SW 1271 (cell line): ENCODE measurements at regions not wholly inside any gene's neighbourhood (a gene's known extent, or its start where the extent isn't known, plus 50 kb on each side); places are given as distances from the start of the nearest gene placed in this dataset.
A peak's percentile ranks its signal among the peaks of the same experiment; 100 is the strongest.
"Not testable (repeated sequence)": the region's sequence is repeated elsewhere in the genome, so short reads cannot be mapped to it uniquely, and the experiment has no call there.

Experiments
- DNase-seq, 2 experiments: peaks; one replicate each; lab custom pipeline; 2025; lab: John Stamatoyannopoulos, UW

DNA sequence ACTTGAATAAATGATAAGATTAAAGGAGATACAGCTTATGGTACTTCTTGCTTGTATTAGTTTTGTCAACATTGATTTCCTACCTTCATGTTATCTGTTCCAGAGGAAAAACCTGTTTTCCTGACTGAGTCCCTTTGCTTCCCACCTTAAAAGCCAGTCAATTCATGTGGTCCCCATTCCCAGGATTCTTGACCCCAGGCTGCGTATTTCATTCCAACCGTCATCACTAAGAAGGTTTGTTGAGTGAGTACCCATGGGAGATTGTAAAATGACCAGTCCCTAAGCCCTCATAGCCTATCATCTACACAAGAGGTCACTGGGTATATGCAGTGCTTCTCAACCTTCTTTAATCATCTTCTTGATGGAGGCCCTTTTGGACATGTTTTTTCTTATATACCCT, 52.2 kb downstream of the BEX3 start:
- no peak for DNase-seq

DNA sequence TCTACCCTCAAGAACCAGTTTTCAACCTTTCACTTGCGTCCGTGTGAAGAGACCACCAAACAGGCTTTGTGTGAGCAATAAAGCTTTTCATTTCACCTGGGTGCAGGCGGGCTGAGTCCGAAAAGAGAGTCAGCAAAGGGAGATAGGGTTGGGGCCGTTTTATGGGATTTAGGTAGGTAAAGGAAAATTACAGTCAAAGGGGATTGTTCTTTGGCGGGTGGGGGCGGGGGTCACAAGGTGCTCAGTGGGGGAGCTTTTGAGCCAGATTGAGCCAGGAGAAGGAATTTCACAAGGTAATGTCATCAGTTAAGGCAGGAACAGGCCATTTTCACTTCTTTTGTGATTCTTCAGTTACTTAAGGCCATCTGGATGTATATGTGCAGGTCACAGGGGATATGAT, 52.7 kb downstream of the BEX3 start:
- not testable (repeated sequence) for DNase-seq

DNA sequence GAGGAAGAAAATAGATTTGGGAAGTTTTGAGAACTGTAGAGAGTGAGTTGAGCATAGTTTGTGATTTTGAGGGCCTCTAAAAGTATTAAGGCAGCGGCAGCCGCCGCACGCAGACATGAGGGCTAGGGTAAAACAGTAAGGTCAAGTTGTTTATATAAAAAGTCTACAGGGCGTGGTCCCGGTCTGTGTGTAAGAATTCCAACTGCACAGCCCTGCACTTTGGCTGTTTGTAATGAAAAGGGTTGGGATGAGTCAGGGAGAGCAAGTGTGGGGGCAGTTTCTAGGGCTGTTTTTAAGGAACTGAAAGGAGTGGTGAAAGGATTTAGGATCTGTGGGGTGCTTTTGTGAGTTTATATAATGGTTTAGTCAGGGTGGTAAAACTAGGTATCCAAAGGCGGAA, 55.0 kb downstream of the BEX3 start:
- DNase-seq = no peak

DNA sequence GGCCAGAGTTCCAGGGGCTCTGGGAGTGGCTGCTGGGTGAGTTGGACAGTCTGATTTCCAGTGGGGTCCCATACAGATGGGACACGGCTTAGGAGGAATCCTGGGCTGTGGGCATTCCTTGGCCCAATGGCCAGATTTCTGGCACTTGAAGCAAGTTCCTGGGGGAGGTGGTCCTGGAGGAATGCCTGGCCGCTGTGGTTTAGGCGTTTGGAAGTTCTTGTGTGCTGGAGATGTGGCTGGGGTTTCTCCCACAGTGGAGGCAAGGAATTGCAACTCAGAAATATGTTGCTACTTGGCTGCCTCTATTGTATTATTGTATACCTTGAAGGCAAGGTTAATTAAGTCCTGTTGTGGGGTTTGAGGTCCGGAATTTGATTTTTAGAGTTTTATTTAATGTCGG, 56.5 kb downstream of the BEX3 start:
- not testable (repeated sequence) for DNase-seq

DNA sequence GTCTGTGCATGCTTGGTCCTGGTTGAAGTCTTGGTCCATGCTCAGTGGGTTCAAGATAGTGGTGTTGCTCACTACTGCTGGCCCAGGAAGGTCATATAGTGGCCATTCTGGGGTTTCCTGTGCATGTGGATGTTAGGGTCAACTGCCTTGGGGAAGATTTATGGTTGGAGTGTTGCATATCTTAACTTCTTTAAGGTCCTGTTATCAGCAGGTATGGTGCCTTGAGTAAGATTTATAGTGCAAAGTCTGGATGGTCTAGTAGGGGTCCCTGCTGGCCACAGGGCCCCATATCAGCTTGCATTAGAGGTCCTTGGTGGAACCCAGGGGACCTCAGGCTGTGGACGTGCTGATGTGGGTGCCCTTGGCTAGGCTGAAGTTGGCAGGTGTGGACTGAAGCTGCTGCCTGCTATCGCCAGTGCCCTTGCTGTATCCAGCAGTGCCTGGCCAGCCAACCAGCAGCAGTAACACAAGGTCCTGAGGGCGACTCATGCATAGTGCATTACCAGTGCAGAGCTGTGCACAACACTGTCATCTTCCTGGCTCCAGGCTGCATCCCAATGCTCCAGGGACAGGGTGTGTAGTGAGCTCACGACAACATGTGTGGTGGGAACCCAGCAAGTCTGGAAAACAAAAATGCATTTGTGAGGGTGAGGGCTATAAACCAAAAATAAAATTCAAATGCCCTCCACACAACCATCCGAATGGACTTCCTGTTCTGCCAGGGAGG, 61.0 kb downstream of the BEX3 start:
- no peak for DNase-seq

DNA sequence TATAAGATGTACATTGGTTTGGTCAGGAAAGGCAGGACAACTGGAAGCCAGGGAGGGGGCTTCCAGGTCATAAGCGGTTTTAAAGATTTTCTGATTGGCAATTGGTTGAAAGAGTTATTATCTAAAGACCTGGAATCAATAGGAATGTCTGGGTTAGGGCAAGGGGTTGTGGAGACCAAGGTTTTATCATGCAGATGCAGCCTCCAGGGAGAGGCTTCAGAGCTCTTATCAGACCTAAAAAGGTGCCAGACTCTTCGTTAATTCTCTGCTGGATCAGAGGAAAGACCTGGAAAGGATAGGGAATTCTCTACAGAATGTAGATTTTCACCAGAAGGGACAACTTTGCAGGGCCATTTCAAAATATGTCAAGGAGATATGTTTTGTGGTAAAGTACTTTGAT, 62.8 kb downstream of the BEX3 start:
- no peak for DNase-seq

DNA sequence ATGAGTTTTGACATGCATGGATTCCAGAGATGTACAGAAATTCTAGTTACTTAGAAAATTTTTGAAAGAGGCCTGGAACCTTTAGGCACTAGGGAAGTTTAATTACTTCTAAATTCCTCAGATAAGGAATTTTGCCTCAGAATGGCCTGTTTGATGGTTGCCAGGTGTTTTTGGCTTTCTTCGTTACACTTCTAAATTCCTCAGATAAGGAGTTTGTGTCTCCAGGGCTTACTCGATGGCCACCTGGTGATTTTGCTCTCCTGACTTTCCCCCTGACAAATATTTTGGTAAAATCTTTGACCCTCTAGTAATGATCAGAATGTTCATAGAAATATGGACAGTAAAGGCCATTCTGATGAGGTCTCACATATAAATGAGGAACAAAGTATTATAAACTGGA, 64.3 kb downstream of the BEX3 start:
- no peak for DNase-seq

DNA sequence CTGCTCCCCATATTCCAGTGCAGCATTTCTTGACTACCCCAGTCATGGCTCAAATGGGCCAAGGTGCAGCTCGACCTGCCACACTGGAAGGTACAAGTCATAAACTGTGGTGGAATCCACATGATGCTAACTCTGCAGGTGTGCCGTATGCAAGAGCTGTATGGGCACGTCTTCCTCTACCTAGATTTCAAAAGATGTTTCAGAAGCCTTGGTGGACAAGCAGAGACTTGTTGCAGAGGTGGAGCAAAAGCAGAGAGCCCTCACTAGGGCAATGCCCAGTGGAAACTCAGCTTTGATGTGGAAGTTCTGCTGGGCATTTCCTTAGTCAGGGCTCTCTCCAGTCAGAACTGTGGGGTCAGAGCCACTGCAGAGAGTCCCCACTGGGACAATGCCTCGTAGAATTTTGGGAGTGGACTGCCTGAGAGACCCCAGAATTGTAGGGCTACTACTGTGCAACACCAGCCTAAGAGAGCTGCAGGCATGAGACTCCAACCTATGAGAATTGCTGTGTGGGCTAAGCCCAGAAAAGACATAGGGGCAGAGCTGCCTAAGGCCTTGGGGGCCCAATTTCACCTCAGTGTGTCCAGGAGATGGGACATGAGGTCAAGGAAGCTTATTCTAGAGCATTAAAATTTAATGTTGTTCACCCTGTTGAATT, 65.7 kb downstream of the BEX3 start:
- DNase-seq = no peak

DNA sequence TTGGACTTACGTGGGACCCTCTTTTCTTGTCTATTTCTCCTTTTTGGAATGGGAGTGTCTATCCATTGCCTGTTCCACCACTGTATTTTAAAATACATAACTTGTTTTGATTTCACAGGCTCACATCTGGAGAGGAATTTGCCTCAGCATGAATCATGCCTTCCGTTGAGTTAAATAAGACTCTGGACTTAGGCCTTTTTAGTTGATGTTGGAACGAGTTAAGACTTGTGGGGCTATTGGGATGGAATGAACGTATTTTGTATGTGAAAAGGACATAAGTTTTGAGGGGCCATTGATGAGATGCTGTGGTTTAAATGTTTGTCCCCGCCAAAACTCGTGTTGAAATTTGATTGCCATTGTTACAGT, 66.2 kb downstream of the BEX3 start:
- no peak for DNase-seq

DNA sequence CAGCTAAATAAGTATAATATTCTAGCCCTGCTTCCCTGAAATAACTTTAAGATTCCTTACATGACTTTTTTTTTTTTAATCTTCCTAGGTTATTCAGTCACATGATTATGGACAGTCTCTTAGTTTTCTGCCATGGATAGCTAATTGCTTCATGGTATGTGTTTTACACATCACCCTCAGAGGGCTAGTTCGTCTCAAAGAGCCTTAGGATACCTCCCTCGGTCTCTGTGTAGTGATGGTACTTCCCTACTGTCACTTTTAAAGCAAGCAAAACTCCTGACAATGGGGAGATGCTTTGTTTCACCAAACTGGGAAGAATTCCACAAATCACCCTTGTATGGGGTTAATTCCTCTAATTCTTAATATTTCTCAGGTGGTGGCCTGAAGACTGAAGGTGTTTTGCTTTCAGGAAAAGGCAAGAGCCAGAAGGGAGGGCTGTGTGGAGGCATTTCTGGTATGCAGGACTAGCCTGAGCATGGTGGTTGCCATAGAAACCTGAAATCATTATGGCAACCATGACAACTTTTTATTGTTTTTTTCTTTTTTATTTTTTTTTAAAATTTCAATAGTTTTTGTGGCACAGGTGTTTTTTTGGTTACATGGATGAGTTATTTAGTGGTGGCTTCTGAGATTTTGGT, 70.4 kb downstream of the BEX3 start:
- DNase-seq = peak in 1 of 2 experiments; percentile 0
